ENCODE measurements at regions not wholly inside any gene's neighbourhood (a gene's known extent, or its start where the extent isn't known, plus 50 kb on each side); places are given as distances from the start of the nearest gene placed in this dataset.

- H3K36me3 Mint-ChIP-seq, result no peaks in the 10 kb centered on the region
- no peak for DNase-seq
- H3K4me1 Mint-ChIP-seq, result no peaks in the 10 kb centered on the region
- H3K9me3 Mint-ChIP-seq, result no peaks in the 10 kb centered on the region
- CTCF ChIA-PET, result no interaction called here
- no peaks in the 10 kb centered on the region for H3K27me3 Mint-ChIP-seq
- H3K4me3 Mint-ChIP-seq, result no peak overlapping the region
- no peak overlapping the region for H3K27ac Mint-ChIP-seq
Observed at GRCh38 chr4:113849771-113850170, 88.2 kb upstream of the CAMK2D start.

- no peak for DNase-seq
- H3K27me3 Mint-ChIP-seq, result peaks cover 5% of the 10 kb centered on the region
- no peaks in the 10 kb centered on the region for H3K9me3 Mint-ChIP-seq
- H3K36me3 Mint-ChIP-seq, result no peaks in the 10 kb centered on the region
- H3K27ac Mint-ChIP-seq, result no peak overlapping the region
- H3K4me3 Mint-ChIP-seq, result no peak overlapping the region
- CTCF ChIA-PET, result no interaction called here
- H3K4me1 Mint-ChIP-seq, result no peaks in the 10 kb centered on the region
Observed at GRCh38 chr4:113847710-113848109, 86.2 kb upstream of the CAMK2D start.

- no peak for DNase-seq
- no peaks in the 10 kb centered on the region for H3K36me3 Mint-ChIP-seq
- no peak overlapping the region for H3K4me3 Mint-ChIP-seq
- H3K27me3 Mint-ChIP-seq, result peaks cover 5% of the 10 kb centered on the region
- CTCF ChIA-PET, result no interaction called here
- no peaks in the 10 kb centered on the region for H3K9me3 Mint-ChIP-seq
- no peaks in the 10 kb centered on the region for H3K4me1 Mint-ChIP-seq
- H3K27ac Mint-ChIP-seq, result no peak overlapping the region
Observed at GRCh38 chr4:113846433-113846832, 84.9 kb upstream of the CAMK2D start.

GRCh38 chr4:113845138-113845537 lies 83.6 kb upstream of the CAMK2D start:
- CTCF ChIA-PET, result no interaction called here
- peaks cover 5% of the 10 kb centered on the region for H3K27me3 Mint-ChIP-seq
- no peaks in the 10 kb centered on the region for H3K4me1 Mint-ChIP-seq
- no peak for DNase-seq
- H3K4me3 Mint-ChIP-seq, result no peak overlapping the region
- H3K27ac Mint-ChIP-seq, result no peak overlapping the region
- no peaks in the 10 kb centered on the region for H3K9me3 Mint-ChIP-seq
- H3K36me3 Mint-ChIP-seq, result no peaks in the 10 kb centered on the region

GRCh38 chr4:113844369-113844768 lies 82.8 kb upstream of the CAMK2D start:
- Mint-ChIP-seq H3K4me1 (no peaks in the 10 kb centered on the region), H3K9me3 (no peaks in the 10 kb centered on the region), H3K4me3 (no peak overlapping the region), H3K36me3 (no peaks in the 10 kb centered on the region), H3K27ac (no peak overlapping the region), H3K27me3 (peaks cover 5% of the 10 kb centered on the region)
- CTCF ChIA-PET, result no interaction called here
- no peak for DNase-seq

GRCh38 chr4:113840861-113841260 lies 79.3 kb upstream of the CAMK2D start:
- Mint-ChIP-seq H3K9me3 (no peaks in the 10 kb centered on the region), H3K27me3 (peaks cover 5% of the 10 kb centered on the region), H3K27ac (no peak overlapping the region), H3K36me3 (no peaks in the 10 kb centered on the region), H3K4me1 (no peaks in the 10 kb centered on the region), H3K4me3 (no peak overlapping the region)
- CTCF ChIA-PET, result no interaction called here
- no peak for DNase-seq

GRCh38 chr4:113838460-113838859 lies 76.9 kb upstream of the CAMK2D start:
- DNase-seq, result no peak
- no peaks in the 10 kb centered on the region for H3K9me3 Mint-ChIP-seq
- no peak overlapping the region for H3K27ac Mint-ChIP-seq
- CTCF ChIA-PET, result no interaction called here
- H3K4me1 Mint-ChIP-seq, result no peaks in the 10 kb centered on the region
- no peak overlapping the region for H3K4me3 Mint-ChIP-seq
- no peaks in the 10 kb centered on the region for H3K27me3 Mint-ChIP-seq
- no peaks in the 10 kb centered on the region for H3K36me3 Mint-ChIP-seq

- CTCF ChIA-PET, result no interaction called here
- Mint-ChIP-seq H3K9me3 (no peaks in the 10 kb centered on the region), H3K27me3 (no peaks in the 10 kb centered on the region), H3K36me3 (no peaks in the 10 kb centered on the region), H3K4me1 (no peaks in the 10 kb centered on the region), H3K27ac (no peak overlapping the region), H3K4me3 (no peak overlapping the region)
- DNase-seq, result no peak
Observed at GRCh38 chr4:113837397-113837796, 75.9 kb upstream of the CAMK2D start.

GRCh38 chr4:113835005-113835404 lies 73.5 kb upstream of the CAMK2D start:
- Mint-ChIP-seq H3K9me3 (no peaks in the 10 kb centered on the region), H3K4me1 (no peaks in the 10 kb centered on the region), H3K27me3 (no peaks in the 10 kb centered on the region), H3K4me3 (no peak overlapping the region), H3K36me3 (no peaks in the 10 kb centered on the region), H3K27ac (no peak overlapping the region)
- DNase-seq, result no peak
- CTCF ChIA-PET, result interaction anchor here (1.2 kb wide), 1 partner anchor 10 kb away, joined by 3 read pairs; no protein-coding TSS in a partner anchor

- no peak overlapping the region for H3K27ac Mint-ChIP-seq
- CTCF ChIA-PET, result interaction anchor here (0.6 to 1.2 kb wide), 2 partner anchors 10 to 420 kb away, joined by 3 to 5 read pairs; no protein-coding TSS in a partner anchor
Observed at GRCh38 chr4:113834298-113834697, 72.8 kb upstream of the CAMK2D start.

GRCh38 chr4:113832803-113833202 lies 71.3 kb upstream of the CAMK2D start:
- Mint-ChIP-seq H3K27me3 (no peaks in the 10 kb centered on the region), H3K4me3 (no peak overlapping the region), H3K9me3 (no peaks in the 10 kb centered on the region), H3K27ac (no peak overlapping the region), H3K4me1 (no peaks in the 10 kb centered on the region), H3K36me3 (no peaks in the 10 kb centered on the region)
- CTCF ChIA-PET, result no interaction called here
- no peak for DNase-seq

More at GRCh38 chr4:113834298-113834697, 72.8 kb upstream of the CAMK2D start:
- Mint-ChIP-seq H3K4me1 (no peaks in the 10 kb centered on the region), H3K4me3 (no peak overlapping the region), H3K36me3 (no peaks in the 10 kb centered on the region), H3K27me3 (no peaks in the 10 kb centered on the region), H3K9me3 (no peaks in the 10 kb centered on the region)
- DNase-seq, result no peak

GRCh38 chr4:113831457-113831856 lies 69.9 kb upstream of the CAMK2D start:
- no peak for DNase-seq
- H3K27ac Mint-ChIP-seq, result no peak overlapping the region
- H3K27me3 Mint-ChIP-seq, result no peaks in the 10 kb centered on the region
- H3K36me3 Mint-ChIP-seq, result no peaks in the 10 kb centered on the region
- CTCF ChIA-PET, result no interaction called here
- no peak overlapping the region for H3K4me3 Mint-ChIP-seq
- no peaks in the 10 kb centered on the region for H3K4me1 Mint-ChIP-seq
- H3K9me3 Mint-ChIP-seq, result no peaks in the 10 kb centered on the region

GRCh38 chr4:113828702-113829101 lies 67.2 kb upstream of the CAMK2D start:
- Mint-ChIP-seq H3K27ac (no peak overlapping the region), H3K9me3 (no peaks in the 10 kb centered on the region), H3K4me3 (no peak overlapping the region), H3K27me3 (no peaks in the 10 kb centered on the region), H3K36me3 (no peaks in the 10 kb centered on the region), H3K4me1 (peaks cover 26% of the 10 kb centered on the region)
- DNase-seq, result no peak
- CTCF ChIA-PET, result interaction anchor here (0.5 kb wide), 1 partner anchor 70 kb away, joined by 3 read pairs; no protein-coding TSS in a partner anchor

GRCh38 chr4:113827285-113827684 lies 65.7 kb upstream of the CAMK2D start:
- Mint-ChIP-seq H3K9me3 (no peaks in the 10 kb centered on the region), H3K27ac (no peak overlapping the region), H3K36me3 (no peaks in the 10 kb centered on the region), H3K27me3 (no peaks in the 10 kb centered on the region), H3K4me1 (peaks cover 35% of the 10 kb centered on the region), H3K4me3 (no peak overlapping the region)
- CTCF ChIA-PET, result no interaction called here
- no peak for DNase-seq

GRCh38 chr4:113826421-113826820 lies 64.9 kb upstream of the CAMK2D start:
- Mint-ChIP-seq H3K27me3 (no peaks in the 10 kb centered on the region), H3K9me3 (no peaks in the 10 kb centered on the region), H3K4me1 (peaks cover 35% of the 10 kb centered on the region), H3K36me3 (no peaks in the 10 kb centered on the region), H3K4me3 (no peak overlapping the region), H3K27ac (peak overlapping the region; percentile 28)
- CTCF ChIA-PET, result no interaction called here
- no peak for DNase-seq

- CTCF ChIA-PET, result interaction anchor here (1.0 kb wide), 1 partner anchor 10 kb away, joined by 3 read pairs; no protein-coding TSS in a partner anchor
- peak overlapping the region; percentile 47 for H3K27ac Mint-ChIP-seq
Observed at GRCh38 chr4:113825272-113825671, 63.7 kb upstream of the CAMK2D start.

More at GRCh38 chr4:113825272-113825671, 63.7 kb upstream of the CAMK2D start:
- H3K36me3 Mint-ChIP-seq, result no peaks in the 10 kb centered on the region
- H3K4me1 Mint-ChIP-seq, result peaks cover 35% of the 10 kb centered on the region
- H3K9me3 Mint-ChIP-seq, result no peaks in the 10 kb centered on the region
- peak; percentile 53 for DNase-seq
- no peak overlapping the region for H3K4me3 Mint-ChIP-seq
- H3K27me3 Mint-ChIP-seq, result no peaks in the 10 kb centered on the region

All from activated naive CD4-positive, alpha-beta T cell treated with anti-CD3 and anti-CD28 coated beads, Interleukin-2, amount 10 ng/mL, durations not matched to agents 7 days and 5 days (primary cell).